Fibroblast of skin of scalp (primary cell): ENCODE measurements at regions not wholly inside any gene's neighbourhood (a gene's known extent, or its start where the extent isn't known, plus 50 kb on each side); places are given as distances from the start of the nearest gene placed in this dataset.
"Not testable (repeated sequence)": the region's sequence is repeated elsewhere in the genome, so short reads cannot be mapped to it uniquely, and the experiment has no call there.

ENCODE experiments used
- DNase-seq: peaks from one replicate; pipeline ENCODE4 v3.0.0-alpha.2; 2013

GRCh38 chr2:172262486-172262885 lies 159.8 kb upstream of the DLX2 start:
- DNase-seq: no peak

DNA sequence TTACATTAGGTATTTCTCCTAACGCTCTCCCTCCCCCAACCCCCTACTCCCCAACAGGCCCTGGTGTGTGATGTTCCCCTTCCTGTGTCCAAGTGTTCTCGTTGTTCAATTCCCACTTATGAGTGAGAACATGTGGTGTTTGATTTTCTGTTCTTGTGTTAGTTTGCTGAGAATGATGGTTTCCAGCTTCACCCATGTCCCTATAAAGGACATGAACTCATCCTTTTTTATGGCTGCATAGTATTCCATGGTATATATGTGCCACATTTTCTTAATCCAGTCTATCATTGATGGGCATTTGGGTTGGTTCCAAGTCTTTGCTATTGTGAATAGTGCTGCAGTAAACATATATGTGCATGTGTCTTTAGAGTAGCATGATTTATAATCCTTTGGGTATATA lies 162.1 kb upstream of the DLX2 start:
- not testable (repeated sequence) for DNase-seq

DNA sequence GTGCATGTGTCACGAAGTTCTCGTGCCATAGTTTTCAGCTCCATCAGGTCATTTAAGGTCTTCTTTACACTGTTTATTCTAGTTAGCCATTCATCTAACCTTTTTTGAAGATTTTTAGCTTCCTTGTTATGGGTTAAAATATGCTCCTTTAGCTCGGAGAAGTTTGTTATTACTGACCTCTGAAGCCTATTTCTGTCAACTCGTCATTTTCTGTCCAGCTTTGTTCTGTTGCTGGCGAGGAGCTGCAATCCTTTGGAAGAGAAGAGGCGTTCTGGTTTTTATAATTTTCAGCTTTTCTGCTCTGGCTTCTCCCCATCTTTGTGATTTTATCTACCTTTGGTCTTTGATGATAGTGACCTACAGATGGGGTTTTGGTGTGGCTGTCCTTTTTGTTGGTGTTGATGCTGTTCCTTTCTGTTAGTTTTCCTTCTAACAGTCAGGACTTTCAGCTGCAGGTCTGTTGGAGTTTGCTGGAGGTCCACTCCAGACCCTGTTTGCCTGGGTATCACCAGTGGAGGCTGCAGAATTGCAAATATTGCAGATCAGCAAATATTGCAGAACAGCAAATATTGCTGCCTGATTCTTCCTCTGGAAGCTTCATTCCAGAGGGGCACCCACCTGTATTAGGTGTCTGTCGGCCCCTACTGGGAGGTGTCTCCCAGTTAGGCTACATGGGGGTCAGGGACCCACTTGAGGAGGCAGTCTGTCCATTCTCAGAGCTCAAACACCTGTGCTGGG lies 157.7 kb upstream of the ITGA6 start:
- DNase-seq: not testable (repeated sequence)

DNA sequence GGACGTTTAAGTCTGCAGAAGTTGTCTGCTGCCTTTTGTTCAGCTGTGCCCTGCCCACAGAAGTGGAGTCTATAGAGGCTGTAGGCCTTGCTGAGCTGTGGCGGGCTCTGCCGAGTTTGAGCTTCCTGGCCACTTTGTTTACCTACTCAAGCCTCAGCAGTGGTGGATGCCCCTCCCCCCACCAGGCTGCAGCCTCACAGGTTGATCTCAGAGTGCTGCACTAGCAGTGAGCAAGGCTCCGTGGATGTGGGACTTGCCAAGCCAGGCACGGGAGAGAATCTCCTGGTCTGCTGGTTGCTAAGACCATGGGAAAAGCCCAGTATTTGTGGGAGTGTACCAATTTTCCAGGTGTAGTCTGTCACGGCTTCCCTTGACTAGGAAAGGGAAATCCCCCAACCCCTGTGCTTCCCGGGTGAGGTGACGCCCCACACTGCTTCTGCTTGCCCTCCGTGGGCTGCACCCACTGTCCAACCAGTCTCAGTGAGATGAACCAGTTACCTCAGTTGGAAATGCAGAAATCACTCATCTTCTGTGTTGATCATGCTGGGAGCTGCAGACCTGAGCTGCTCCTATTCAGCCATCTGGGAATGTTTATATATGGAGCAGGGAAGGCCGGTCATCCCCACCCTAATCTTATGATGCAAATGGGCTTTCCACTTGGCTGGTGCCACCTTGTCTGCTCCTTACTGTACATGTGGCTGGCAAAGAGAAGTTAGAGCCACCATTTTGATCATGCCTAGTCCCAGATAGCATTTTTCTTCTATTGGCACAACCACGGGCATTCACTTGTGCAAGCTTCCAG lies 156.9 kb upstream of the ITGA6 start:
- no peak for DNase-seq

GRCh38 chr2:172273910-172274571 lies 153.3 kb upstream of the ITGA6 start:
- DNase-seq: no peak

- DNase-seq: no peak
Measured at GRCh38 chr2:172275239-172275638, 152.1 kb upstream of the ITGA6 start.

GRCh38 chr2:172276961-172277360 lies 150.4 kb upstream of the ITGA6 start:
- DNase-seq: no peak

- no peak for DNase-seq
Measured at GRCh38 chr2:172278667-172279066, 148.7 kb upstream of the ITGA6 start.

DNA sequence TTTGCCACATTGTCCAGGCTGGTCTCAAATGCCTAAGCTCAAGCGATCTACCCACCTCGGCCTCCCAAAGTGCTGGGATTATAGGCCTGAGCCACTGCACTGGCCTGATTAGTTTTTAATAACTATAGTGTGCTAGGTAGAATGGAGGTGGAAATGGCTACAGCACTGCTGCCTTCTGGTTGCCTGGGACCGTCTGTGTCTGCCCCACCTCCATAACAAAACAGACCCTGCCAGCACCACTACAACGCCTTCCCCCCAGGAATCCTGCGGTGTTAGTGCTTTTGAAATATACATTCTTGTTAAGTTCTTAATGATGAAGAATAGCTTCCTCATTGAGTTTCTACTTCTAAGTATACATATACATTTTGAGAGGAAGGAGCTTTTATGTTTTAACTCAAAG lies 148.2 kb upstream of the ITGA6 start:
- DNase-seq: no peak

DNA sequence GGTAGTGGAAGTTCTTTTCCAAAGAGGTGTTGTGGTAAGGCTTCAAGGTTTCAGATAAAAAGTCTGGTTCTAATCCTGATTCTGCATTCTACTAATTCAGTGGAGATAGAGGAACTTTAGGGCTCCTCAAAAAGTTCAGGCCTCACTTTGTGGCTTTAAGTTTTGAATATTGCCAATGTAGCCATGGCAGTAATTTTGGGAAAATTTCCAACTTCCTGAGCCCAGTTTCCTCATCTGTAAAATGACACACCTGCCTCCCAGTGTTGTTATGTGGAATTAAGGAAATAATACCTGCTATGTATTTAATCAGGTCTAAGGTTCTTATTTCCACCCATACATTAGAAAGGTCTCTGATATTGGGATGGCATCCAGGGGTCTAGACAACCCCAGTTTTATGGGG lies 147.6 kb upstream of the ITGA6 start:
- DNase-seq: no peak

GRCh38 chr2:172280571-172281361 lies 146.6 kb upstream of the ITGA6 start:
- no peak for DNase-seq

DNA sequence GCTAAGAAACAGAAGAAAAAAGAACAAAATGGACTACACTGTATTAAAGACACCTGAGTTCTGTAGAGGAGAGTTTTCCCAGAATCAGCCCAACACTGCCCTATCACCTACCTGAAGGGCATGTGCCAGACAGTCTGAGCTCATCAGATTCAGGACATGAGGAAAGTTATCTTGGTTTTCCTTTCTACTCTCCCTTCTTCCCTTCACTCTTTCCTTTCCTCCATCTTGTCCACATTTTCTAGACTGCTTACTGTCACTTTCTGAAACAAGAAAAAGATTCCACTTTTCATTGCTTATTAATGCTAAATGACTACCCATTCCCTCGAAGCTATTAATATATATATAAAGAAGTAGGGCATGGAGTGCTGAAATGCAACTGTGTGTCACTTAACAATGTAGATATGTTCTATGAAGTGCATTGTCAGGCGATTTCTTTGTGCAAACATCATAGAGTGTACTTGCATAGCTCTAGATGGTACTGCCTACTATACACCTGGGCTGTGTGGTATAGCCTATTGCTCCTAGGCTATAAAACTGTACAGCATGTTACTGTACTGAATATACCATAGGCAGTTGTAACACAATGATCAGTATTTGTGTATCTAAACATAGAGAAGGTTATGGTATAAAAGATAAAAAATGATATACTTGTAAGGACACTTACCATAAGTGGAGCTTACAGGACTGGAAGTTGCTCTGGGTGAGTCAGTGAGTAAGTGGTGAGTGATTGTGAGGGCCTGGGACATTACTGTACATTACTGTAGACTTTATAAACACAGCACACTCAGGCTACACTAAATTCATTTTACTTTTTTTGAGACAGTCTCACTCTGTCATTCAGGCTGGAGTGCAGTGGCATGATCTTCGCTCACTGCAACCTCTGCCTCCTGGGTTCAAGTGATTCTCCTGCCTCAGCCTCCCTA lies 145.5 kb upstream of the ITGA6 start:
- peak; percentile 81 for DNase-seq

DNA sequence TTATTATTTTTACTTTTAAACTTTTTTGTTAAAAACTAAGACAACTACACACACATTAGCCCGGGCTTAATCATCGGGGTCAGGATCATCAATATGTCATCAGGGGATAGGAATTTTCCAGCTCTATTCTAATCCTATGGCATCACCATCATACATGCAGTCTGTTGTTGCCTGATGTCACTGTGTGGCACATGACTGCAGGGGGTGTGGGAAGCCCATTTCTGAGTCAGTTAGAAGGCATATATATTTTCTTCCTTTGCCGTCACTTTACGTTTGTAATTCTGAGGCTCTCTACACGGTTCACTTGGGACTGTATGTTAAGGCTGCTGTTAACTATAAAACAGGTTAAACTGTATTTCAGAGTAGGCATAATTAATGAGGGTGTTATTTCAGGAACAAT lies 144.4 kb upstream of the ITGA6 start:
- peak; percentile 94 for DNase-seq

DNA sequence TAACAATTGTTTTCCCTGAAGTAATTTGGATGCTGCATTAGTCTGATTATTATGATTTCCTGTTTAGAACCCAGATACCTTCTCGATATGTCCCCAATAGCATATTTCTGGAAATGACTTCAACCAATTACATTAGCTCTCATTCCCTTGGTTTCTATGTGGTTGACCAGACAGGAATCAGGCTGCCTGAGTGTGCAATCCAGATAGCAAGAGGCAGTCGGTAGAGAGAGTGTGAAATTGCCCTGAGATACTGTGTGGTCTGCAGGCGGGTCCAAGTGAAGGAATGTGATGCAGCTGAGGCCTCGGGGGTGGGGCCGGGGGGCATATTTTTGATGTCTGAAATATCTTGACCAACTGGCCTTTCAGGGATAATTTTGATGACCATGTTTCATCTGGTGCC lies 143.9 kb upstream of the ITGA6 start:
- peak; percentile 58 for DNase-seq

DNA sequence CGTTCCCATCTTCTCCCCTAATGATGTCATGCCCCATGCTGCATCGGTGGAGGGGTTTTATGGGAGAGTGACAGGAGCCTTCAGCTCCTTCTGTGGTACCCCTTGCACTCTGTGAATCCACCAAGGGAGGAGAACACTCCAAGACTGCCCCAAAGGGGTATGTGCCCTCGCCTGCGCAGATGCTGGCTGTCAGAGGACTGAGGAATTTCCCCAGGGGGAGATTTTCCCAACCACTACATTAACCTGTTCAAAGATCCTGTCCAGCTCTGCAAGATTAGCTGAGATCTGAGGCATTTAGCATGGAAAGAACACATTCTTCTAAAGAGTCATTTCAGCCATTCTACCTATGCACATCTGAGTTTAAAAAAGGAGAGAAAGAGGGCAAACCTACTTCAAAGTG lies 143.2 kb upstream of the ITGA6 start:
- DNase-seq: no peak

- DNase-seq: peak; percentile 89
Measured at GRCh38 chr2:172285010-172285621, 142.3 kb upstream of the ITGA6 start.

DNA sequence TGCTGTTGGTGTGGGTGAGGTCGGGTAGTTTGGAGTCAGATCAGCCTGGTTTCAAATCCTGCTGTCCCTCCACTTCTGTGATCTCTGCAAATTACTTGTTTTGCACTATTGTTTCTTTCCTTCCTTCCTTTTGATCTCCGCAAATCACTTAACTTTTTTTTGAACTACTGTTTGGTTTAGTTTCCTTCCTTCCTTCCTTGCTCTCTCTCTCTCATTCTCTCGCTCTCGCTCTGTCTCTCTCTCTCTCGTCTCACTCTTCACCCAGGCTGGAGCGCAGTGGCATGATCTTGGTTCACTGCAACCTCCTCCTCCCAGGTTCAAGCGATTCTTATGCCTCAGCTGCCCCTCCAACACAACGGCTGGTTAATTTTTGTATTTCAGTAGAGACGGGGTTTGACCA lies 141.6 kb upstream of the ITGA6 start:
- no peak for DNase-seq

- DNase-seq: no peak
Measured at GRCh38 chr2:172287190-172287589, 140.2 kb upstream of the ITGA6 start.

DNA sequence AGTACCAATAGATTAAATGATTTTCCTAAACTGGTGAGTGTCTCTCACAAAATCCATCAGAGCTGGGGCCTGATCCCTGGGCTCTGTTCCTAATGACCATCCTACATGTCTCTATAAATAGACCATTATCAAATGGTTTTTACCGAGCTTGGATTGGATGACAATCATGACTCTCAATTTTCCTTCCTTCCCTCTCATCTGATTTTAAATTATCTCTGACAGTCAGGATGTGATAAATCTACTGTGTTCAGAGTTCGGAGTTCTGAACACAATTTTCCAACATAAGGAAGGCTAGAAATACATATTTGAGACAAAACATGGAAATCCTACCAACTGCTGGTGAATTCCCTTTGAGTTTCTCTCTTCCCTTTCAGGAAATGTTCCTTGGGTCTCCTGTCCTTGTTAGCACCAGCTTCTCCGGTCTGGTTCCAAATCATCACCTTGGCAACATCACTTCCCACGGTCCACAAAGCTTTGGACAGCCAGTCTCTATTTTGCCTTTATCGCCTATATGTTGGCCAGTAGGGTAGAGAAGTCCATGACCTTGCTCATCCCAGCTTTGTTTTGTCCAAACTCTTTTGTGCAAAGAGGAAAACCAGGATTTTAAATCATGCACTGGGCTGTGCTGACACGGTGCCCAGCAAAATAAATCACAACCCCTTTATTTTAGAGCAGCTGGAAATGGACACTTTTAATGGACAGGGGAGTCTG lies 139.6 kb upstream of the ITGA6 start:
- no peak for DNase-seq

DNA sequence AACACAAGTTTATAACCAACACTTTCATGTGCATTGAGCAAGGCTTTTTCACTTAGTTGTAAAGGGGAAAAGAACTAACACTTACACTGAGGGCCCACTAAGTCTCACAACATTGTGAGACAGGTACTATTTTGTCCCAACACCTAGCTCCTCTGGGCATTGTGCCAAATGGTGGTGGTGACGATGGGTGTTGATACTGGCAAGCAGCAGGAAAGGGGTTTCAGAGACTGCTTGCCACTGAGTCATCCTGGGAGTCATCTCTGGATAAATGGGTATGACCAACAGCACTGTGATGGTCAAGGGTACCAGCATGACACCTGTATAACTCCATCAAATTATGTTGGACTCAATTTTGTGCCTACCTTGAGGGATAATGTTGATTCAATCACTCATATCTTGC lies 138.8 kb upstream of the ITGA6 start:
- no peak for DNase-seq

GRCh38 chr2:172293952-172294351 lies 133.4 kb upstream of the ITGA6 start:
- peak; percentile 46 for DNase-seq
